PFSK-1 (cell line): ENCODE measurements at regions not wholly inside any gene's neighbourhood (a gene's known extent, or its start where the extent isn't known, plus 50 kb on each side); places are given as distances from the start of the nearest gene placed in this dataset.

ENCODE experiments used
- FOXP2 ChIP-seq: optimal IDR thresholded peaks from 2 replicates; pipeline ENCODE3; 2011; ENCODE audit warnings: borderline replicate concordance, control low read depth, inconsistent platforms; ENCODE audit not compliant: insufficient read depth; ENCODE audit errors: extremely low read length, extremely low read depth
- POLR2AphosphoS5 ChIP-seq: IDR thresholded peaks from 2 replicates; pipeline ENCODE4 v1.6.1; 2012; ENCODE audit warnings: low read depth, mild to moderate bottlenecking, control low read depth, low read length, moderate library complexity
- REST ChIP-seq, 2 experiments: IDR thresholded peaks; 2 replicates each; pipeline versions ENCODE4 v1.6.1 to v1.8.0; 2011 to 2012; ENCODE audit warnings: low read depth in 2 of 2, low read length in 2 of 2, control low read depth in 1 of 2, inconsistent platforms in 1 of 2, mild to moderate bottlenecking in 1 of 2, moderate library complexity in 1 of 2; ENCODE audit not compliant: insufficient read depth in 1 of 2
- SIN3A ChIP-seq: IDR thresholded peaks from 2 replicates; pipeline ENCODE4 v1.6.1; 2012; ENCODE audit warnings: mild to moderate bottlenecking, low read length, moderate library complexity, borderline replicate concordance; ENCODE audit not compliant: insufficient read depth
- TAF1 ChIP-seq: IDR thresholded peaks from 2 replicates; pipeline ENCODE4 v1.6.1; 2012; ENCODE audit warnings: low read length, control low read depth, borderline replicate concordance; ENCODE audit not compliant: insufficient read depth

DNA sequence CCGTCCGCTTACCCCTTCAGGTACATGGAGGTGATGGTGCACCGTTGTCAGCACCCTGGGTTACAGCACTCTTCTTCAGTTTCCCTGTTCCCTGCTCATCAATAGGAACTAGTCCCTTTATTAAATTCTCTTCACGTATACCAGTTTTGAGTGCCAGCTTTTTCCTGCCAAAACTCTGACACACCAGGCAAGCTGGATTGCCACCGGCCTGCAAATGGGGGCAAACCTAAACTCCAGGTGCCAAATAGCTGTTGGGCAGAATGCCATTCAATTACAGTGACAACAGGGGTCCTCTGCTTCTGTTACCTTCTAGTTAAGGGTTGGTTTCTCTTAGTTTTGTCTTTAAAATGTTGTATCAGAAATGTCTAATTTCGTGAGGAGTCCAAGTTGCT, 400.4 kb downstream of the OSTF1 start:
- TF ChIP-seq TAF1 (no peak), POLR2AphosphoS5 (no peak), SIN3A (no peak), FOXP2 (no peak), REST (IDR thresholded peaks at IDR 0.05; ENCODE audit: insufficient read depth in 1 of 2, low read depth in 2 of 2, low read length in 2 of 2) (no peak)

GRCh38 chr9:75490326-75490725, 400.1 kb upstream of the PCSK5 start:
- TF ChIP-seq REST (IDR thresholded peaks at IDR 0.05; ENCODE audit: insufficient read depth in 1 of 2, low read depth in 2 of 2, low read length in 2 of 2): no peak
- TF ChIP-seq TAF1: no peak
- TF ChIP-seq SIN3A: no peak
- no peak for TF ChIP-seq POLR2AphosphoS5
- TF ChIP-seq FOXP2: no peak

DNA sequence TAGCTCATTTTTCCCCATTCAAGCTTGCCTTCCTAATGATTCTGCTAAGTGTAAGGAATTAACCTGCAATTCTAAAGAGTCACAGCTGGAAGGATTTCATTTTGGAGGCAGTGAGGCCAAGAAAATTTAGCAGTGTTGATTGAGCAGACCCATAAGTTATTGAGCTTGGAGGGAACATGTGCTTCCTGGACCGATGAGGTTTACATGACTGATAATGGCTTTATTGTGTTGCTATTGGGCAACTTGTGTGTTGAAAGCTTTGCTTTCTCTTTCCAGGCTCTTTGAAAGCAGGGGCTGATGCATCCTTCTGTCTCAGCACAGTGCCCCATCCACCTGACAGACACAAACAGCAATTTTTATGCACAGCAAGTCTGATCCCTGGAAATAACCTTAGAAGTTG, 398.9 kb upstream of the PCSK5 start:
- TF ChIP-seq SIN3A: no peak
- TF ChIP-seq REST (IDR thresholded peaks at IDR 0.05; ENCODE audit: insufficient read depth in 1 of 2, low read depth in 2 of 2, low read length in 2 of 2): no peak
- TF ChIP-seq FOXP2: no peak
- no peak for TF ChIP-seq POLR2AphosphoS5

GRCh38 chr9:75499812-75500211, 390.7 kb upstream of the PCSK5 start:
- TF ChIP-seq SIN3A (no peak), TAF1 (no peak), POLR2AphosphoS5 (no peak), FOXP2 (no peak), REST (IDR thresholded peaks at IDR 0.05; ENCODE audit: insufficient read depth in 1 of 2, low read depth in 2 of 2, low read length in 2 of 2) (no peak)

DNA sequence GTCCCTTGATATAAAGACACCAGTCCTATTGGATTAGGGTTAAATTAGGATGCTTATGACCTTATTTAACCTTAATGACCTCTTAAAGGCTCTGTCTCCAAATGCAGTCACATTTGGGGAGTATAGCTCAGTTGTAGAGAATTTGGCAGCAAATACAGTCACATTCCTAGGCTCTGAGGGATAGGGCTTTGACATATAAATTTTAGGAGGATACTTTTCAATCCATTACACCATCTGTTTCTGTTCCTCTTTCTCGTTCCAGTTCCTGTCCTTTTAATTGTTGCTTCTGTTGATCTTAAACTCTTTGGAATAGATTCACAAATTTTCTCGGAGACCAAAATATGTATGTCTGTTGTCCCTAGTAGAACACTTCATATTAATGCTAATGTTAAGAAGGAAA, 390.0 kb upstream of the PCSK5 start:
- no peak for TF ChIP-seq POLR2AphosphoS5
- TF ChIP-seq TAF1: no peak
- no peak for TF ChIP-seq SIN3A
- no peak for TF ChIP-seq FOXP2
- no peak for TF ChIP-seq REST (IDR thresholded peaks at IDR 0.05; ENCODE audit: insufficient read depth in 1 of 2, low read depth in 2 of 2, low read length in 2 of 2)
